ENCODE measurements at regions not wholly inside any gene's neighbourhood (a gene's known extent, or its start where the extent isn't known, plus 50 kb on each side); places are given as distances from the start of the nearest gene placed in this dataset.
A peak's percentile ranks its signal among the peaks of the same experiment; 100 is the strongest.

DNA sequence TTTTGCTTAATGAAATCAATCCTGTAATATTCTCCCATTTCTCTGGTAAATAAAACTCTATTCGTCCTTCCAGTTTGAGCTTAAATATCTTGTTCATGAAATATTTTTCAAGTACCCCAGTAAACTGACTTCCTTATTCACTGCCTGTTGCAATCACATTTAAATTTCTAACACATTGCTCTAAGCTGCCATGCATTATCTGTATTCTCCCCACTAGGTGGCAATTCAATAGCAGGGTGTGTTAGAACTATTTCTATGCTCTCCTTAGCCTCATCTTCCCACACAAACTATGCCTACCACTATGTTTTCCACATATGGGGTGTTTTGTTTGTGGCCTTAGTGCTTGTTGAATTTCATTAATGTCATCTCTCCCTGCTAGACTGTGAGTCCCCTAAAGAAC lies 377.1 kb upstream of the HS3ST1 start:
- H3K9ac ChIP-seq (ENCODE audit: insufficient read length): no peak overlapping the region
- TF ChIP-seq EZH2 (IDR thresholded peaks at IDR 0.05): no peak
- TF ChIP-seq POLR2AphosphoS5 (IDR thresholded peaks at IDR 0.05; ENCODE audit: borderline replicate concordance, low read depth, low read length): no peak
- no peak for TF ChIP-seq FOXP2 (optimal IDR thresholded peaks at IDR 0.05; ENCODE audit: control extremely low read depth, extremely low read length, insufficient read depth)
- H3K36me3 ChIP-seq (ENCODE audit: insufficient read depth, low read length): no peaks in the 10 kb centered on the region
- no peak overlapping the region for H3K4me3 ChIP-seq
- H3K9me3 ChIP-seq (ENCODE audit: low read depth, low read length): no peaks in the 10 kb centered on the region
- H3K27ac ChIP-seq: no peak overlapping the region
- DNase-seq (ENCODE audit: low read depth, low spot score): peak; percentile 3

DNA sequence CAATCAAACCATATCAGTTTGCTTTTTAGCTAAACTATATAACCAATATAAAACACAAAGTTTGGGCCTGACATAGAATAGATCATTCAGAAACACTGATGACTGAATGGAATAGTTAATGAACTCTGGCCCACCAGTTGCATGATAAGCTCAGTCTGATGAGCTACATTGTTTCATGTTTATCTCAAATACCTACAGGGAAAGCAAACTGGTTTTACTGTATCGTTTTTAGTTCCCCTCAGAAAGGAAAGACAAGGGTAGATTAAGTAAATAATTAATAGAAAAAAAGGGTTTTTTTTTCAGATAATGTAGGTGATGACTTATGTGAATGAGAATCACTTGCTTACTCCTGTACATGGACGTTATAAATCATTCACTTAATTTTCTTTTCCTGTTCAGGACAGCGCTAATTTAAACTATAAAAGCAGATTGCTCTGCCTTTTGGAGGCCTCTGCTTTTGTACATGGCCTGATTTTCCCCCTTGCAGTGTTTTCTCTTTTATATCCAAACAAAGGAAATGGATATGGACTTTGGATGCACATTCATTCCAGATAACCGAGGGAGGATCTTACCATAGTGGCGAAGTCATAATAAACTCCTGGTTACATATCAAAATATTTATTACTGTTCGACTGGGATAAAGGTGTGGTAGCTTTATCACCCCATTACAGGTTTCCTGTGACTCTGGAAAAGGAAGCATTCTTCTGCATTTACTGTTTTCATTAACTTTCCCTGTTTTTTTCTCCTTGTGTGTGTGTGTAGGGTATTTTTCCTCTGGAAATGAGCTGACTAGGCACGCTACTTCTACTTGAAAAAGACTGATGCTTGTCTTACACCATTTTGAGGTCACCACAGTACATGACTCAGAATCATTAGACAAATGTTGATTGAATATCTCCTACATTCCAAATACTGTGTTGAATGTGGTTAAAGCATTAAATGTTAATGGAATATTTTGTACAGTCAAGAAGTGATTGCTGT lies 373.1 kb upstream of the HS3ST1 start:
- TF ChIP-seq EZH2 (IDR thresholded peaks at IDR 0.05) (no peak), POLR2AphosphoS5 (IDR thresholded peaks at IDR 0.05; ENCODE audit: borderline replicate concordance, low read depth, low read length) (no peak), FOXP2 (optimal IDR thresholded peaks at IDR 0.05; ENCODE audit: control extremely low read depth, extremely low read length, insufficient read depth) (no peak)
- no peak overlapping the region for H3K4me3 ChIP-seq
- H3K27ac ChIP-seq: no peak overlapping the region
- no peak overlapping the region for H3K9ac ChIP-seq (ENCODE audit: insufficient read length)
- H3K9me3 ChIP-seq (ENCODE audit: low read depth, low read length): no peaks in the 10 kb centered on the region
- DNase-seq (ENCODE audit: low read depth, low spot score): no peak
- H3K36me3 ChIP-seq (ENCODE audit: insufficient read depth, low read length): no peaks in the 10 kb centered on the region

DNA sequence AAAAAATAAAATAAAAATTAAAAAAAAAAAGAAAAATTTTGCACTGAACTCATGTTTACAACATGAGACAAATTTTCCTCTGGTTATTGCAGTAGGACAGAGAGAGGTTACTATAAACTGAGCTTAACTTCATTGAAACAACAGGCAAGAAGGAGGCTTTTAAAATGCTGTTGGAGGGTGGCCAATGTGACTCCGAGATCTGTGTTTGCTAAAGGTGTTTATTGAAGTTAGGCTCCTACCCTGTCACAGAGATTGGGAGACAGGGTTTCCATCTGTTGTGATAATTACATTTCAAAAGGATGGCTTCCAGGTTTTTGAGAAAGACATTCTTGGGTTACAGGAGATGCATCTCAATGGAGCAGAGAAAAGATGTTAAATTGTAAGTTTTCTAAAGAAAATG lies 370.5 kb upstream of the HS3ST1 start:
- H3K9me3 ChIP-seq (ENCODE audit: low read depth, low read length): no peaks in the 10 kb centered on the region
- H3K27ac ChIP-seq: no peak overlapping the region
- no peaks in the 10 kb centered on the region for H3K36me3 ChIP-seq (ENCODE audit: insufficient read depth, low read length)
- no peak overlapping the region for H3K9ac ChIP-seq (ENCODE audit: insufficient read length)
- DNase-seq (ENCODE audit: low read depth, low spot score): no peak
- TF ChIP-seq FOXP2 (optimal IDR thresholded peaks at IDR 0.05; ENCODE audit: control extremely low read depth, extremely low read length, insufficient read depth) (no peak), EZH2 (IDR thresholded peaks at IDR 0.05) (no peak), POLR2AphosphoS5 (IDR thresholded peaks at IDR 0.05; ENCODE audit: borderline replicate concordance, low read depth, low read length) (no peak)
- no peak overlapping the region for H3K4me3 ChIP-seq

DNA sequence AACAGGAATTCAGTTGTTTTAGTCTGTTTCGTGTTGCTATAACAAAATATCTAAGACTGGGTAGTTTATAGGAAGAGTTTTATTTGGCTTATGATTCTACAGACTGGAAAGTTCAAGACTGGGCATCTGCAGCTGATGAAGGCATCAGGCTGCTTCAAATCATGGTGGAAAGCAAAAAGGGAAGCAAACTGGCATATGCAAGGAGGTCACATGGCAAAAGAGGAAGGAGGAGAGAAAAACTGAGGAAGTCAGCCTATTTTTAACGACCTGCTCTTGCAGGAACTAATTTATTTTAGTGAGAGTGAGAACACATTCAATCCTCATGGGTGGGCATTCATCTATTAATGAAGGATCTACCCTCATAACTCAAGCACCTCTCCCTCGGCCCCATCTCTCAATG lies 363.1 kb upstream of the HS3ST1 start:
- H3K9ac ChIP-seq (ENCODE audit: insufficient read length): no peak overlapping the region
- no peak overlapping the region for H3K27ac ChIP-seq
- DNase-seq (ENCODE audit: low read depth, low spot score): no peak

DNA sequence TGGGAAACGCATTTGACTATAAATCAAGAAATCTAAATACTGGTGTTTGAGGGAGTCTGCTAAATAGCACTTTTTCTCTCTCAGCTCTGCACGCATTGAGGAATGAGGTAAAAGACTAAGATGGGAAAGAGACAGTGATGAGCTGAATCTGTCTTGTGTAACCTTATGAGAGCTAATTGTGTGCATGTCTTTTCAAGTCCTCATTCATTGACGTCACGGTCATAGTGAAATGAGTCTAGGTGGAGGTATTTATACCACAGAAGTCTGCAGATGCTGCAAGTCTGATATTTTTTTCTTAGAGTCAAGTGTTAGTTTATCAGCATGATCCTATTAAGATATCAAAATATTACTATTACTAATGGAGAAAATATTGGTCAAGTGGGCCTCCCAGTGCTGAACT lies 361.5 kb upstream of the HS3ST1 start:
- Histone ChIP-seq H3K27ac (no peak overlapping the region), H3K4me3 (no peak overlapping the region), H3K9ac (ENCODE audit: insufficient read length) (no peak overlapping the region), H3K36me3 (ENCODE audit: insufficient read depth, low read length) (no peaks in the 10 kb centered on the region), H3K9me3 (ENCODE audit: low read depth, low read length) (no peaks in the 10 kb centered on the region)
- no peak for TF ChIP-seq POLR2AphosphoS5 (IDR thresholded peaks at IDR 0.05; ENCODE audit: borderline replicate concordance, low read depth, low read length)
- TF ChIP-seq FOXP2 (optimal IDR thresholded peaks at IDR 0.05; ENCODE audit: control extremely low read depth, extremely low read length, insufficient read depth): no peak
- no peak for TF ChIP-seq EZH2 (IDR thresholded peaks at IDR 0.05)
- no peak for DNase-seq (ENCODE audit: low read depth, low spot score)

More for the DNA sequence above, 363.1 kb upstream of the HS3ST1 start:
- Histone ChIP-seq H3K36me3 (ENCODE audit: insufficient read depth, low read length) (no peaks in the 10 kb centered on the region), H3K9me3 (ENCODE audit: low read depth, low read length) (no peaks in the 10 kb centered on the region), H3K4me3 (no peak overlapping the region)
- no peak for TF ChIP-seq POLR2AphosphoS5 (IDR thresholded peaks at IDR 0.05; ENCODE audit: borderline replicate concordance, low read depth, low read length)
- TF ChIP-seq FOXP2 (optimal IDR thresholded peaks at IDR 0.05; ENCODE audit: control extremely low read depth, extremely low read length, insufficient read depth): no peak
- TF ChIP-seq EZH2 (IDR thresholded peaks at IDR 0.05): no peak

DNA sequence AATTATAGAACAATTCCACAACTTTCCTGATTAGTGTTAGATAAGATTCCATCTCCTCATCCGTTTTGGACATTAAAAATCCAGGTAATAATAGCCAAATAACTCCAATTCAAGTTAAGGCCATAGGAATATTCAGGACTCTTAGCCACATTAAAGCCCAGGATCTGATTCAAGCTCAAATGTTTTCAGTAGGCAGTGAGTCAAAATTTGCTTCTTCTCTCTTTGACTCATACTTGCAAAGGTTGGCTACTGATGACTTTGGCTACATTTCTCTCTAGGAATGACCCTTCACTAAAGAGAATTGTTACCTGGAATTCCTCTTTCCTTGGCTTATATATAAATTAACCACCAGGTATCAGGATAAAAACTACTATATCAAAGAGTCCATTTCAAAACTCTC lies 354.9 kb upstream of the HS3ST1 start:
- TF ChIP-seq POLR2AphosphoS5 (IDR thresholded peaks at IDR 0.05; ENCODE audit: borderline replicate concordance, low read depth, low read length) (no peak), EZH2 (IDR thresholded peaks at IDR 0.05) (no peak), FOXP2 (optimal IDR thresholded peaks at IDR 0.05; ENCODE audit: control extremely low read depth, extremely low read length, insufficient read depth) (no peak)
- no peaks in the 10 kb centered on the region for H3K9me3 ChIP-seq (ENCODE audit: low read depth, low read length)
- no peak for DNase-seq (ENCODE audit: low read depth, low spot score)
- no peak overlapping the region for H3K4me3 ChIP-seq
- no peak overlapping the region for H3K9ac ChIP-seq (ENCODE audit: insufficient read length)
- no peaks in the 10 kb centered on the region for H3K36me3 ChIP-seq (ENCODE audit: insufficient read depth, low read length)
- H3K27ac ChIP-seq: no peak overlapping the region

DNA sequence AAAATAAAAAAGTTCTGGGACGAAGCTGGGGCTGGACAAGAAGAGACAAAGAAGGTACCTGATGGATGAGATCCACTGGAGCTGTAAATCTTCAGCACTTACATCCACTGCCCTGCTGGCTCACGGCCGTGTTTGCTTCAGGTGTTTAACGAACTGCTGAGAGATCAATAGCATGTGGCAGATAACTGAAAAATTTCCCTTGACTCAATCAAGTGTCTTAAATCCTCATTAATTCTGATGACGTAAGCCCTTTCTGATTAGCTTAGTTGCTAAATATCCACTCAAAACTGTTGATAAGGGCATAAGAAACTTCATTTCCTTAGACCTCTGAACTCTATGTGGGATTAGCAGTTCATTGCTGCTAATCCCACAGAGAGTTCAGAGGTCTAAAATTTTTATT lies 354.2 kb upstream of the HS3ST1 start:
- Histone ChIP-seq H3K27ac (no peak overlapping the region), H3K4me3 (no peak overlapping the region), H3K36me3 (ENCODE audit: insufficient read depth, low read length) (no peaks in the 10 kb centered on the region), H3K9ac (ENCODE audit: insufficient read length) (no peak overlapping the region), H3K9me3 (ENCODE audit: low read depth, low read length) (no peaks in the 10 kb centered on the region)
- TF ChIP-seq FOXP2 (optimal IDR thresholded peaks at IDR 0.05; ENCODE audit: control extremely low read depth, extremely low read length, insufficient read depth): no peak
- no peak for TF ChIP-seq POLR2AphosphoS5 (IDR thresholded peaks at IDR 0.05; ENCODE audit: borderline replicate concordance, low read depth, low read length)
- TF ChIP-seq EZH2 (IDR thresholded peaks at IDR 0.05): no peak
- no peak for DNase-seq (ENCODE audit: low read depth, low spot score)

DNA sequence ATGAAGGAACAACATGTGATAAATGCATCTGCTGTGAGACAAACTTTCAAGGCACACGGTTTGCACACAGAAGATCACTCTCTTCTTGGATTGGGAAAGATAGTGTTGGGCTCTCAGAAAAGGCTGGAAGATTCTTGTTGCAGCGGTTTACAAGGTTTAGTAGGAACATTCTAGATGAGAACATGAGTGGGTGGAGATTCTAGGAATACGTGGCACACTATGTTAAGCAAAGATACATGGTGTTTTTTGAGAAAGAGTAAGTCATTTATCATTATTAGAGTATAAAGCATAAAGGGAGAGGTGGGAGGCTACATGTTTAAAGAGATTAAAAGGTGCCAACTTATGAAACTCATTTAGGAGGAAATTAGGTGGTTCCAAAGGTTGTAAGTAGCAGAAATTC lies 348.8 kb upstream of the HS3ST1 start:
- Histone ChIP-seq H3K4me3 (no peak overlapping the region), H3K9ac (ENCODE audit: insufficient read length) (no peak overlapping the region), H3K27ac (no peak overlapping the region), H3K36me3 (ENCODE audit: insufficient read depth, low read length) (no peaks in the 10 kb centered on the region), H3K9me3 (ENCODE audit: low read depth, low read length) (no peaks in the 10 kb centered on the region)
- no peak for TF ChIP-seq FOXP2 (optimal IDR thresholded peaks at IDR 0.05; ENCODE audit: control extremely low read depth, extremely low read length, insufficient read depth)
- no peak for TF ChIP-seq POLR2AphosphoS5 (IDR thresholded peaks at IDR 0.05; ENCODE audit: borderline replicate concordance, low read depth, low read length)
- no peak for DNase-seq (ENCODE audit: low read depth, low spot score)
